ENCODE measurements at regions not wholly inside any gene's neighbourhood (a gene's known extent, or its start where the extent isn't known, plus 50 kb on each side); places are given as distances from the start of the nearest gene placed in this dataset.

DNA sequence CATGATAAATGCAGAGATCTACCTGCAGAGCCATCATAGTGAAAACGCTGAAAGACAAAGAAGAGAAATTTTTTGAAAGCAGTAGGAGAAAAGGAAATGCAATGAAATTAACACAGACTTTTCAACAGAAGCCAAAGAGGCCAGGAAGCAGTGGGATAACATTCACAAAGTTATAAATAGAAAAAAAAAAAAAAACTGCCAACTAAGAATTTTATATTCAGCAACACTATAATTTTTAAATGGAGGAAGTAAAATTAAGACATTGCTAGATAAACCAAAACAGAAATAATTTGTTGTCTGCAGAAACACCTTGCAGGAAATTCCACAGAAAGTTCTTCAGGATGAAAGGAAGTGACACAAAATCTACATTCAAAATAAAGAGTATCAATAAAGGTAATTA, 591.5 kb upstream of the ID4 start:
- TF ChIP-seq, protein P1, sequence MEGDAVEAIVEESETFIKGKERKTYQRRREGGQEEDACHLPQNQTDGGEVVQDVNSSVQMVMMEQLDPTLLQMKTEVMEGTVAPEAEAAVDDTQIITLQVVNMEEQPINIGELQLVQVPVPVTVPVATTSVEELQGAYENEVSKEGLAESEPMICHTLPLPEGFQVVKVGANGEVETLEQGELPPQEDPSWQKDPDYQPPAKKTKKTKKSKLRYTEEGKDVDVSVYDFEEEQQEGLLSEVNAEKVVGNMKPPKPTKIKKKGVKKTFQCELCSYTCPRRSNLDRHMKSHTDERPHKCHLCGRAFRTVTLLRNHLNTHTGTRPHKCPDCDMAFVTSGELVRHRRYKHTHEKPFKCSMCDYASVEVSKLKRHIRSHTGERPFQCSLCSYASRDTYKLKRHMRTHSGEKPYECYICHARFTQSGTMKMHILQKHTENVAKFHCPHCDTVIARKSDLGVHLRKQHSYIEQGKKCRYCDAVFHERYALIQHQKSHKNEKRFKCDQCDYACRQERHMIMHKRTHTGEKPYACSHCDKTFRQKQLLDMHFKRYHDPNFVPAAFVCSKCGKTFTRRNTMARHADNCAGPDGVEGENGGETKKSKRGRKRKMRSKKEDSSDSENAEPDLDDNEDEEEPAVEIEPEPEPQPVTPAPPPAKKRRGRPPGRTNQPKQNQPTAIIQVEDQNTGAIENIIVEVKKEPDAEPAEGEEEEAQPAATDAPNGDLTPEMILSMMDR (IDR thresholded peaks at IDR 0.05; ENCODE audit: extremely low read depth in 1 of 2, insufficient read depth in 1 of 2, low read depth in 1 of 2, low read length in 2 of 2): no peak
- TF ChIP-seq GATA2 (IDR thresholded peaks at IDR 0.05; ENCODE audit: insufficient read depth, insufficient read length, low read depth, low read length) (no peak), POLR2A (IDR thresholded peaks at IDR 0.05; ENCODE audit: low read depth, low read length) (no peak)

Measured in endothelial cell of umbilical vein (primary cell).